ENCODE measurements at regions not wholly inside any gene's neighbourhood (a gene's known extent, or its start where the extent isn't known, plus 50 kb on each side); places are given as distances from the start of the nearest gene placed in this dataset.
"Not testable (repeated sequence)": the region's sequence is repeated elsewhere in the genome, so short reads cannot be mapped to it uniquely, and the experiment has no call there.

GRCh38 chr17:68780596-68780995 is 174.6 kb downstream of the ABCA8 start:
- DNase-seq (ENCODE audit: low spot score), result no peak

GRCh38 chr17:68778726-68779125 is 176.5 kb downstream of the ABCA8 start:
- no peak for DNase-seq (ENCODE audit: low spot score)

- peak; percentile 31 for DNase-seq (ENCODE audit: low spot score)
These were observed 176.9 kb upstream of the FAM20A start for GRCh38 chr17:68777856-68778694.

GRCh38 chr17:68777243-68777855 is 176.2 kb upstream of the FAM20A start:
- DNase-seq (ENCODE audit: low spot score), result peak; percentile 36

- DNase-seq (ENCODE audit: low spot score), result no peak
These were observed 175.3 kb upstream of the FAM20A start for GRCh38 chr17:68776451-68776850.

GRCh38 chr17:68775969-68776368 is 174.8 kb upstream of the FAM20A start:
- DNase-seq (ENCODE audit: low spot score), result no peak

- no peak for DNase-seq (ENCODE audit: low spot score)
These were observed 174.2 kb upstream of the FAM20A start for GRCh38 chr17:68775318-68775717.

- peak; percentile 24 for DNase-seq (ENCODE audit: low spot score)
These were observed 170.8 kb upstream of the FAM20A start for GRCh38 chr17:68771867-68772515.

GRCh38 chr17:68768804-68769203 is 167.6 kb upstream of the FAM20A start:
- no peak for DNase-seq (ENCODE audit: low spot score)

GRCh38 chr17:68766640-68767039 is 165.5 kb upstream of the FAM20A start:
- no peak for DNase-seq (ENCODE audit: low spot score)

GRCh38 chr17:68763562-68763961 is 162.4 kb upstream of the FAM20A start:
- no peak for DNase-seq (ENCODE audit: low spot score)

GRCh38 chr17:68762911-68763310 is 161.7 kb upstream of the FAM20A start:
- no peak for DNase-seq (ENCODE audit: low spot score)

GRCh38 chr17:68760141-68760475 is 158.9 kb upstream of the FAM20A start:
- no peak for DNase-seq (ENCODE audit: low spot score)

- DNase-seq (ENCODE audit: low spot score), result peak; percentile 67
These were observed 158.4 kb upstream of the FAM20A start for GRCh38 chr17:68759343-68760140.

- no peak for DNase-seq (ENCODE audit: low spot score)
These were observed 157.8 kb upstream of the FAM20A start for GRCh38 chr17:68759002-68759342.

- DNase-seq (ENCODE audit: low spot score), result not testable (repeated sequence)
These were observed 156.9 kb upstream of the FAM20A start for GRCh38 chr17:68757866-68758757.

GRCh38 chr17:68753985-68754769 is 153.0 kb upstream of the FAM20A start:
- DNase-seq (ENCODE audit: low spot score), result no peak

GRCh38 chr17:68750208-68750562 is 149.0 kb upstream of the FAM20A start:
- DNase-seq (ENCODE audit: low spot score), result no peak

GRCh38 chr17:68749349-68750207 is 148.4 kb upstream of the FAM20A start:
- DNase-seq (ENCODE audit: low spot score), result no peak

- DNase-seq (ENCODE audit: low spot score), result no peak
These were observed 147.2 kb upstream of the FAM20A start for GRCh38 chr17:68748381-68748780.

Measured in HuH-7 (cell line).